HG03135 (cell line): ENCODE measurements at regions not wholly inside any gene's neighbourhood (a gene's known extent, or its start where the extent isn't known, plus 50 kb on each side); places are given as distances from the start of the nearest gene placed in this dataset.

Experiments
- ATAC-seq: cut with Tn5 transposase; IDR thresholded peaks from one replicate; pipeline ENCODE4 v1.9.1; 2021; ENCODE audit warnings: mild to moderate bottlenecking, moderate library complexity; ENCODE audit not compliant: unreplicated experiment

DNA sequence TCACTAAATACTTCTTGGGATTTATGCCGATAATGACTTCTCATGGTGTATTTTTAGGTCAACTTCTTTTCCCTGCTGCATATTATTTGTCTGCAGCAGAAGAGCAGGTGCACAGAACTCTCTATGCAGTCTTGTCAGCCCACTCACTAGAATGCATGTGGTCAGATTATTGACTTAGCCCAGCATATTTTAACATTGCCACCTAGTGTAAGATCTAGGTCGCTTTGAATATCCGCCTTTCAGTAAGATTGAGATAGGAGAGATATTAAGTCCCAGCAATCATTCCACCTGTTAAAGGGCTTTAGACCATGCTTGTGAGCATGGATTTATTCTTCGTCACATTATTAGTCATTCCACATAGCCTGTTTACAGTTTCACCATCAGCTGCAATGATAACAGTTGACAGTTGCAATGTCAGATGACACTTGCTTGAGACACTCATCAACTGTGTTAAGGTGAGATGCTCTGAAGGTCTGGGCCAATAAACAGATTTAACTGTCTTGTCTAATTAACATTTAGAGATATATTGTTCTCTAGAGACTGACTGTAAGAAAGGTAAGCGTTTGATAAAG lies 491.7 kb downstream of the ARL4A start:
- no peak for ATAC-seq

DNA sequence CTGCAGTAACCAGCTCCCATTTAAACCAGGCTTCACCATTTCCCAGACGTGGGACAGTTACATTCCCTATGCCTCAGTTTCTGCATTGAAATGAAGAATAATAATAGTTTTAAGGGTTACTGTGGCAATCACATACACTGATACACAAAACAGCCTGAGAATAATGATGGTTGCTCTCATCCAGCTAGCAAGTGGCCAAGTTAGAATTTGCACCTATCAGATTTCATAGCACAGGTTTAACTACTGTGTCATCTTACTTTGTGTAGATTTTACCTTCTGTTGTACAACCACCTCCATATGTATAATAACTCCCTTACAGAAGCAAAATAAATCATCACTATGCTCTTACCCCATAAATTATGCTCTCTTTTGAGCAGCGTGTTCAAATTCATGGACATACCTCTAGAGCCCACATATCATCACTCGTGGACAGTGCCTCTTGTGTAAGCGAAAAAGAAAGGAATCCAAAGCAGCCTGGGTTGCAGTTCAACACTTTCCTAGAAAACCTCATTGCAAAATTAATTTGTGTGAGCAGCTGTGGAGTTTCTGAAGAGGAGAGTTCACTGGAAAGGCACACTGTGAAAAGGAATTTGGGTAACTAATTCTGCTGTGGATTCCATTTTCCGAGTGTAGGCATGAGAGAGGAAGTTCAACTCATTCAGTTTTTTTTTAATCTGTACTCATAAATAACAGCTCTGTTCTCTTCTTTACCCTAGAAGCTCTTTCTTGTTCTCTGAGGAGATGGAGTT lies 492.5 kb downstream of the ARL4A start:
- ATAC-seq: no peak

DNA sequence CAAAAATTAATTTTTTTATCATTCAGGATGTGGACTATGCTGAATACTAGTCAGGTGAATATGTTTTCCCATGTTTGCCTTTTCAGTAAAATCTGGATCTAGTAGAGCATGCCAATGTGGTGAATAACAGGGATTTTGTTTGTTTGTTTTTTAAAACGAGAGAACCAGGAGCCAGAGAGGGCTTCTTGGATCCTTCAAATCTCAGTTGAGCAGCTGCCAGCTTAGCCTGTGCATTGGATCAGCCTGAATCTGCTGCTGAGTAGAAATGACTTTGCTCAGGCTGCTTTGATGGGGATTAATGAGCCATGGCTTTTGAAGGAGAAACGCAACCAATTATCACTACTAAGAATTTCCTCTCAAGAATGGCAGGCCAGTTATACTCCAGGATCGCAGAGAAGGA lies 493.8 kb downstream of the ARL4A start:
- no peak for ATAC-seq

DNA sequence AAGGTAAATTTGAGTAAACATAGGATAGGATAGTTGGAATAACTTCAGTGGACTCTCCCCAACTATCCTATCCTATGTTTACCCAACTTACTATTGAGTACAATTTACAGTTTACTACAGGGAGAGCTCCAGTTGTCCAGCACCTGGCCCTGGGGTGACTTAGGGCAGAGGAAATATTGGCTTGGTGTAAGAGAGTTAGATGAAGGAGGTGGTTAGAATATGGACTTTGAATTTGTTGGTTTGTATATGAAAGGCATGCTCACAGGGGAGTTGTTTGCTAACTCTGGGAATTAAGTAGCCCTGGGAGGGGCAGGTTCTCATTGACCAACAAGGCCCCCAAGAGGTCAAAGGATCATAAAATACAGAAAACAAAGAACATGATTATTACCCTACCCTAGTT lies 497.7 kb downstream of the ARL4A start:
- ATAC-seq: no peak

DNA sequence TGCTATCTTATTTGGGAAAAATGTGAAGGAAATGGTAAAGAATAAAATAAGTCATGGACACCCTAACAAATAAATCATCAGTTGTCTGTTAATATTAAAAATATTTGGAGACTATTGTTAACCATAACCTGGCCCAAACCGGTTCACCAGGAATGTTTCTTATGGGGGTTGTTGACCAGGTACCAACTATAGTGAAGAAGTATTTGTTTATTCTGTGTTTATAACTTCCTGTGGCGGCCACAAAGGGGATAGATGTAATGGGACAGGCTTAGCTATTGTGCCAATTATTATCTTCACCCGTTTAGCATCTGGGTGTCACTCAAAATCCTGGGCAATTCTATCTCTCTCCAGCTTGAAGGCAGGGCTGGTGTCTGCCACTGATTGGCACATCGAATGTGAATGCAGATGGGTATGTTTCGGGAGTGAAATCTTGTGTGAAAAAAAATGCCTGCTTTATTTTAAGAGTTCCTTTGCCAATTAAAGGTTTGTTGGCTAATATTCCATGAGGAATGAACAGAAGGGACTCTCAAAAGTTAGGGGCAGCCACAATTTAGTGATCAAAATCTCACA lies 500.9 kb downstream of the ARL4A start:
- no peak for ATAC-seq

DNA sequence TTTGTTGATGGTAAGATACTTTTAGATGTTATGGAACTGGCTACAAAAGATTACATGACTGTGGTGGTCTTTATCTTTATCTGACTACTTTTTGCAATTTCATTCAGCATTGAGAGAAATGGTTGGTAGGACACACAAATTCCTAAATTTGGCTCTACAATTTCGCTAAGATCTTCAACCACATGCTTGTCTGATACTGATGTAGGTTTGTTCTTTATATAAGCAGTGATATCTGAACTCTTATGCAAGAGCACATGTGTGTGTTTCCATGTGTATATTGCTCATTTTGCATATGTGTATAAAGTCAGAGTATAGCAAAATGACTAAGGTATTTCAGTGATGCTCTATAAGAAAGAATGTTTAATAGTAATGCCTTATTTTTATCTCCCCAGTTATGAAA lies 501.5 kb downstream of the ARL4A start:
- no peak for ATAC-seq

DNA sequence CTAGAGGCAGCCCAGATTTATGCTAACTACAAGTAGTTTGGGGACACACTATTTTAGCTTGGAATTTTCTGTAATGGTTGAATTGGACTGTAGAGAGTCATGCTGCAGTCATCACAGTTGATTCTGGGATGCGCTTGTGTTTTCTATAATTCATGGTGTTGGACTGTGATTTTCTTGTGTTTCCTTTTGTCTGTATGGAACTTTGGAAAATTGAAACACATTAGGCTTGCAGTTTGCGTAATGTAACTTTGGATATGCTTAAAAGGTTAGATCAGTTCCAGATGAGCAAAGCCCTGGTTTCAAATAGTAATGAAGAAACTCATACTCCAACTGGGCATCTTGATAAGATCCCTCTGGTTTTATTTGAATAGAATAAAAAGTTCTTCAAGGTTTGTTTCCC lies 502.2 kb downstream of the ARL4A start:
- no peak for ATAC-seq

DNA sequence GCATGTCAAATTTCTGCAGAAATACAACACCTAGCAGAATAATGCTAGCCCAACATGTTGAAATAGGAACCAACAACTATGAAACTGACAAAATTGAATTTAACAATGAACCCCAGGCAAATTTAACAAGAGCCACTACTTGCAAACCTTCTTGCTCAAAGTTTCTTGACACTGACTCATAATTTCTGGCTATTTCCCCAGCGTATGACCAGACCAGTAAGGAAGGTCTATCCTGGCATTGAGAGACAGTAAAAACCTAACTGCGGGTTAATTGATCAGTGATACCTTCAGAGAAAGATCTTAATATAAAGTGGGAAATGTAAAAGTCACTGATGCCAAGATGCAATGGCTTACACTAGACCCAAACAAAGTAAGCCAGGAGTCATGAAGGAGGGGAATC lies 510.1 kb downstream of the ARL4A start:
- ATAC-seq: no peak

DNA sequence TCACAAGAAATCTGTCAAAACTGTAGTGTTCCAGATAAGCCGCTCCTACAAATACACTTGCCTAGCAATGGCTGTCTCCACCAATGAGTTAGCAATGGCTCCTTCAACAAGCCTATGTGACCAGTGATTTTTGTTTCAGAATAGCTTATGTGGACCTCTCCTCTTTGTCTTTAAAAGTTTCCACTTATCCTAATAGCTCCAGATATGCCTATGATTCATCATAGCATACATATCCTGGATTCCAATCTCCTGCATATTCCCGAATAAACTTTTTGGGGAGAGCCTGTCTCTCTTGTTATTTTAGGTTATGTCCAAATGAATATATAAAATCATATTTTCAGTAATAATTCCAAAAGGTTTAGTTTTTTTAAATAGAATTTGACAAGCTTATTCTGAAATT lies 510.6 kb downstream of the ARL4A start:
- ATAC-seq: no peak

DNA sequence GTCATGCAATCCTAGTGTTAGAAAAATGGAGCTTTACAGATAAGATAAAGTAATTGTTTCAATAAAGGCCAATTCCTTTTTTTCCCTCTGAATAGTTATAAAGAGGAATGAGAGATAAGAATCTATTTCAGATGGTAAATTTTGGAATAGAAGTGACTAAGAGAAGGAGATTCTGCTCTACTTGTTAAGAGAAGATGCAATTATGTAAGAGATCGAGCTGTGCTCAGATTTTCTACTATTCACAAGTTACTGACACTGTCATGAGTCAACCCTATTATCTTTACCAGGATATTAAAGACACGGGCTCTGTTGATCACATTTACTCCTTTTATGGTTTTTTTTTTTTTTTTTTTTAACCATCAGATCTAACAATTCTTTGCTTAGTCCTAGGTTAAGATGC lies 511.3 kb downstream of the ARL4A start:
- no peak for ATAC-seq

DNA sequence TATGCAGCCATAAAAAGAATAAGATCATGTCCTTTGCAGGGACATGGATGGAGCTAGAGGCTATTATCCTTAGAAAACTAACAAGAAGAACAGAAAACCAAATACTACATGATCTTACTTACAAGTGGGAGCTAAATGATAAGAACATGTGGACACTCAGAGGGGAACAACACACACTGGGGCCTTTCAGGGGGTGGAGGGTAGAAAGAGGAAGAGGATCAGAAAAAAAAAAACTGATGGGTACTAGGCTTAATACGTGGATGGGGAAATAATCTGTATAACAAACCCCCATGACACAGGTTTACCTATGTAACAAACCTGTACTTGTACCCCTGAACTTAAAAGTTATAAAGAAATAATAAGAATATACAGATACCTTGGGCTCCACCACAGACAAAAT lies 514.2 kb downstream of the ARL4A start:
- ATAC-seq: no peak

DNA sequence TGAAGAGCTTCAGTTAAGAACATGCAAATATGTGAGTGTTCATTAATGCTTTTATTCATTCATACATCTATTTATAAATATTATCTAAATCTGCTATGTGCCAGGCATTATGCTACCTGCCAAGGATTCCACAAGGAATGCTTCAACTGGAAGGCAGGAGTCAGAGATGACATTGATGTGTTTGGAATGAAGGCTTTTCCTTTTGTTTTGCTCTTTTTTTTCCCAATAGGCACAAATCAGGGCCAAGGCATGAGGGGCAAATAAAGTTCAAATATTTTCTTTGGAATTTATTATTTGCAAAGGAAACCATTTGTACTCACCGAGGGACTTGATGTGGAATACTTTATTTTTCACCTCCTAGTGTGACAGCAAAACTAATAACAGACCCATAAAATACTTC lies 530.3 kb downstream of the ARL4A start:
- ATAC-seq: no peak

DNA sequence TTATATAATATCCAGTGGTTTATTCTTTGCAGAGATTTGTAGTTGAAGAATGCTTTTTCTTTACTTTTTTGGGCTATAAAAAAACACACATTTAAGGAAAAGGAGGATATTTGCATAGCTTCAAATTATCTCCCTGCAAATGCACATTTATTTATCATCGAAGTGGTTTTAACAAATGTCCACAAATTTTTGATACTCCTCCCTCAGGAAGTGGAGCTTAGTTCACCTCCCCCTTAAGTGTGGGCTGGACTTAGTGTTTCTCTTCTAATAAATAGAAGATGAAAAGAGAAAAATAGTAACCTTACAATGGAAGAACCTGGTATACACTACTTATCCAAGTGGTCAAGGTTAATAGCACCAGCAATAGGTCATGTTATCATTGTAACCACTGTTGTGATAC lies 537.6 kb downstream of the ARL4A start:
- ATAC-seq: no peak

DNA sequence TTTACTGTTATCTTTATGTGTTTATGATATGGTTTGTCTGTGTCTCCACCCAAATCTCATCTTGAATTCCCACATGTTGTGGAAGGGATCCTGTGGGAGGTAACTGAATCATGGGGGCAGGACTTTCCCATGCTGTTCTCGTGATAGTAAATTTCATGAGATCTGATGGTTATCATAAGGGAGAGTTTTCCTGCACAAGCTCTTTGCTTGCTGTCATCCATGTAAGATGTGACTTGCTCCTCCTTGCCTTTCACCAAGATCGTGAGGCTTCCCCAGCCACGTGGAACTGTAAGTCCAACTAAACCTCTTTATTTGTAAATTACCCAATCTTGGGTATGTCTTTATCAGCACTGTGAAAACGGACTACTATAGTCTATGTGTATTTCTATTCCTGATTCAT lies 539.0 kb downstream of the ARL4A start:
- ATAC-seq: no peak

DNA sequence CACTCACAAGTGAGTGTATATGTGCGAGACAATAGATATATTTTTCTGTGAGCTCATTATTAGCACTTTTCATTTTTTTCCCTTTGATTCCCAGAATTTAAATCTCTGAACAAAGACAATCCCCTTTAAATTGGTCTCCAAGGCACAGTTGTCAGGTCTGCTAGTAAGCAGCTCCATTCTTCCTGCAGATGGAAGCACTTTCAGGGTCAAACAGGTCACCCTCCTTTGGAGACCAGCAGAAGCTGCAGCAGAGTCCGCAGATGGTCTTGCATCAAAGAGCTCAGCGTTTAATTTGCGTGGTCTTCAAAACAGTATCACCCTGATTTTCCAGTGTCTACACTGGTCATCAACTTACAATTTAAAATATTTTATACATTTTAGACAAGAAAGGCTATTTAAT lies 543.8 kb downstream of the ARL4A start:
- ATAC-seq: no peak

DNA sequence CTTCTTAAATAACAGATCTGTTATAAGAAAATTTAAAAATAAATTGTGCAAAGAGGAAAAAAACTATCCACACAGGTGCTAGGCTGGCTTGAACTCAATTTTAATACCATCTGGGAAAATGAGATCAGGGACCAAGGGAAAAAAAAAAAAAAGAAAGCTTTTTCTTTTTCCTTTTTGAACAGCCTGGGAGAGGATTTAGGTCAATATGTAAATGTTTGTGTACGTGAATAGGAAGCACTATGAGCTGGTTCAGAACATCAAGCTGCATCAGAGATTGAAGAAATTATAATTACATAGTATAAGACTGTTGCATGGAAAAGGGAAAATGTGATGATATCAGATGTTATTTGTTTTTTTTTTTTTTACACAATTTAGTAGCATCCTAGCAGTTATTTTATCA lies 548.0 kb downstream of the ARL4A start:
- no peak for ATAC-seq

DNA sequence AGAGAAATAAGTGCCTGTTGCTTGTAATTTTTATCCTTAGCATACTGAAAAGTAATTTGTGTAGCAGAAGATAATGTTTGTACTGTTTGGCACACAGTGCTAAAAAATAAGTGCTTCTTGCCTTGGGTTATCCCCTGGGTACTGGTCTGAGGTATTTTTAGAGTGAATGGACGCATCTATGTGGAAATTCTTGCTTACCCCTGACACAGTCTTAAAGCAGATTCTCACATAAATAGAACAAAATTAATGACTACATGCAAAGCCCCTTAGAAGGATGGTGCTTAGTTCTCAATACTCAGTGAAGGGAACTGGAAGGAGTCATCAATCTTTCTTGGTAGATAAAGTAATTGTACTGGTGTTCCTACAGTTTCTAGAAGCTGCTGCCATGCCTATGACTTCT lies 548.6 kb downstream of the ARL4A start:
- no peak for ATAC-seq

DNA sequence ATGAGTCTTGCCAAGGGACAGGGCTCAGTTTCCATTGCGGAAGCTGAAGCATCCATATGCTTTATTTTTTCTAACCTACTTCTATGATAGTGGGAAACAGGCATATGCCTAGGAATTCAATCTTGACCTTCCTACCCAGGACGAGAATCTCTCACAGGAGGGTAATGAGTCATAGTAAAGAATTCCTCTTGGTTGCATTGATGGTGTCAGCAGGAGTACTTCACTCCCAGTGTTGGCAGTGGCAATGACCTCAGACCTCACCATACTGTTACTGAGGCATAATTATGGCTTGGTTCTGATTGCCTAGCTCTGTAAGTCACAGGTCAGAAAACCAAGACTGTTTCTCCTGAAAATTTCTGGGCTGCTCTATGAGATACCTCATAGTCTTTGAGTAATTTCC lies 552.9 kb downstream of the ARL4A start:
- no peak for ATAC-seq

DNA sequence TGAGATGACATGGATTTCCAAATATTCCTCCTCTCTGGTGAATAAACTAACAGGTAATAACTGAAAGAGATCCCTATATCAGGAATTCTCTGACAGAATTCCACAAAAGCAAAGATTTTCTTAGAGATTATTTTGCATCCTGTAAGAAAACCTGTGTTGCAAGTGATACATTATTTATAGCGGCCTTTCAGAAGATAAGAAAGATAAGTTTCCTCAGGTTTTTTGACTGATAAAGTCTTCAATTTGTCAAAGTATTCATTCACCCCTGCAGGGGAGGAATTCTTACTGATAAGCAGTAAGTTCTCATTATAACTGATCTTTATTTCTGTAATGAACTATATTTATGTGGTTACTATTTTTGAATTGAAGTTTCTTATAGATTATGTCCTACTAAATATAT lies 554.0 kb downstream of the ARL4A start:
- ATAC-seq: no peak

DNA sequence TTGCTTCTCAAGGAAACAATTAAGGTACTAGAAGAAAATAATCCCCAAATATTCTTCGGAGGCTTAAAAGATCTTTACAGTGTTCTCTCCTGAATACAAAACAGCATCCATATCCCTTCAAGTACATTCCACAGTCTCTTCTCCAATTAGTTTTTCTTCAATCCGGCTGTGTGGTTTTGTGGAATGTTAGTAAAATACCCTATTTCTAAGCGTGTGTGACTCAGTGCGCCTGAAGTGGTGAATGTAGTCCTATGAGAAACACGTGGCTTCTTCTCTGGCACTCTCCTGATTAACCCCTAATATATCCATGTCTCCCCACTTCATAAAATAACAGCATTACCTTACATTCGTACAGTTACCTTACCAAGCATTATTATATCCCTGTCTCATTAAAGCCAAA lies 570.2 kb downstream of the ARL4A start:
- ATAC-seq: no peak

DNA sequence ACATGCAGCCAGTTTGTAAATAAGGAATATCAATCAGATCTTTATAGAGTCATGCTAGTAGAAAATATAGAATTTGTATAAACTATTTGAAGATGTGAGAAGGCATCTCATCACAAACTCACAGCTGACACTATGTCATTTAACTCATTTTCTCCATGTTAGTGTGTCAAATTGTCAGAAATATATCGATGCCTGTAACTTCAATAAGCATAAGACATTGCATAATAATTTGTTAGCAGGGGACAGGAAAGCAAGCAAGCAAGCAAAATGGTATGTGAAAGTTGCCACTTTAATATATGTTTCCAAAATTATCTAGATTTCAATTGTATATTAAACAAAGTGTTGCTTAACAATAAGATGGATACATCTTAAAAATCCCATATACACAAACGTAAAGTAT lies 571.0 kb downstream of the ARL4A start:
- ATAC-seq: no peak

DNA sequence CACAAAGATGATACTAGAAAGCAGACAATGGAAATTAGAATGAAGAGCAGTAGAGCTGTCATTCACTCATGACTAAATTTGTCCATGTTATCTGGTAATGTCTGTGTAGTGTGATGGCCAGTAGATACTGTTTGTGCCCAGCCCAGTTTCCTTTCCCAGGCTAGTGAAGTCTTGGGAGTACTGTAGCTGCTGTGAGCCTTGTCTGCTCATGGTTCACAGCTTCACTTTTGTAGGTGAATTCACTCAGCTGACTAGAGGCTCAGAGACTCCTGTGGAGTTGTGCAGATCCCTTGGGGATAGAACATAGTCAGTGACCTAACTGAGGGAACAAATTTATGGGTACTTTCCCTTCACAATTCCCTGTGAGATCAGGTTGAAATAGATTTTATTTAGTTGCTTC lies 572.5 kb downstream of the ARL4A start:
- no peak for ATAC-seq
